Nephron (organoid): ENCODE measurements at regions not wholly inside any gene's neighbourhood (a gene's known extent, or its start where the extent isn't known, plus 50 kb on each side); places are given as distances from the start of the nearest gene placed in this dataset.
"Not testable (repeated sequence)": the region's sequence is repeated elsewhere in the genome, so short reads cannot be mapped to it uniquely, and the experiment has no call there.

Experiments
- H3K27ac Mint-ChIP-seq, 3 experiments: 2 replicates each; pipeline ENCODE4 v1.8.0; 2020; ENCODE audit warnings: mixed read lengths in 3 of 3, mild to moderate bottlenecking in 2 of 3, moderate library complexity in 1 of 3
- H3K27me3 Mint-ChIP-seq: 2 replicates; pipeline ENCODE4 v1.8.0; 2021; ENCODE audit warnings: low read depth, mild to moderate bottlenecking, moderate library complexity, mixed read lengths
- H3K36me3 Mint-ChIP-seq: 2 replicates; pipeline ENCODE4 v1.8.0; 2020; ENCODE audit warnings: low read depth, mixed read lengths
- H3K4me1 Mint-ChIP-seq: 2 replicates; pipeline ENCODE4 v1.8.0; 2020; ENCODE audit warnings: mixed read lengths
- H3K4me3 Mint-ChIP-seq, 3 experiments: 2 replicates each; pipeline ENCODE4 v1.8.0; 2020; ENCODE audit warnings: mild to moderate bottlenecking in 3 of 3, mixed read lengths in 3 of 3, moderate library complexity in 2 of 3
- H3K9me3 Mint-ChIP-seq: 2 replicates; pipeline ENCODE4 v1.8.0; 2020; ENCODE audit warnings: mixed read lengths
- CTCF ChIP-seq, 3 experiments: fragments of 200-600 bp; sonication (generic); IDR thresholded peaks; one replicate each; pipeline ENCODE4 v1.5.0; 2021; ENCODE audit warnings: antibody characterized with exemption in 3 of 3; ENCODE audit not compliant: unreplicated experiment in 3 of 3

DNA sequence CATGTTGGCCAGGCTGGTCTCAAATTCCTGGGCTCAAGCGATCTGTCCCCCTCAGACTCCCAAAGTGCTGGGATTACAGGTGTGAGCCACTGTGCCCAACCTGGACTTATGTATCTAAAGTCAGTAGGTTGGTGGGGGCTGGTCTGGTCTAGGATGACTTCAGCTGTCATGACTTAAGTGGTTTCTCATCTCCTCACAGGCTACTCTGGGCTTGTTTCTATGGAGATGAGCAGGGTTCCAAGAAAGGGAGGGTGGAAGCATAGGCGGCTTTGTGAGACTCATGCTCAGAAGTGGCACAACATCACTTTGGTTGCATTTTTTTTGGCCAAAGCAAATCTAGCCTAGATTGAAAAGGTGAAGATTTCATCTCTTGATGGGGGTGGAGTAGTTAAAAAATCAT is 115.9 kb upstream of the IVNS1ABP start:
- H3K4me3 Mint-ChIP-seq = no peak overlapping the region
- TF ChIP-seq CTCF (IDR thresholded peaks at IDR 0.05; ENCODE audit: unreplicated experiment in 3 of 3) = no peak
- peaks cover 11% of the 10 kb centered on the region for H3K9me3 Mint-ChIP-seq
- H3K27ac Mint-ChIP-seq = no peak overlapping the region
- H3K27me3 Mint-ChIP-seq = no peaks in the 10 kb centered on the region
- H3K4me1 Mint-ChIP-seq = no peaks in the 10 kb centered on the region
- H3K36me3 Mint-ChIP-seq = no peaks in the 10 kb centered on the region

GRCh38 chr1:185431612-185432011 is 114.6 kb upstream of the IVNS1ABP start:
- Mint-ChIP-seq H3K36me3 (no peaks in the 10 kb centered on the region), H3K27ac (no peak overlapping the region), H3K4me3 (no peak overlapping the region), H3K27me3 (no peaks in the 10 kb centered on the region), H3K4me1 (no peaks in the 10 kb centered on the region), H3K9me3 (peaks cover 11% of the 10 kb centered on the region)
- no peak for TF ChIP-seq CTCF (IDR thresholded peaks at IDR 0.05; ENCODE audit: unreplicated experiment in 3 of 3)

DNA sequence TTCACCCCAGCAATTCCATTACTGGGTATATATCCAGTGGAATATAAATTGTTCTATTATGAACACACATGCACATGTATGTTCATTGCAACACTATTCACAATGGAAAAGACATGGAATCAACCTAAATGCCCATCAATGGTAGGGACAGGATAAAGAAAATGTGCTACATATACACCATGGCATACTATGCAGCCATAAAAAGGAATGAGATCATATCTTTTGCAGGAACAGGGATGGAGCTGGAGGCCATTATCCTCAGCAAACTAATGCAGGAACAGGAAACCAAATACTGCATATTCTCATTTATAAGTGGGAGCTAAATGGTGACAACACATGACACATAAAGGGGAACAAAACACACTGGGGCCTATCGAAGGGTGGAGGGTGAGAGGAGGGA is 112.6 kb upstream of the IVNS1ABP start:
- peaks cover 11% of the 10 kb centered on the region for H3K9me3 Mint-ChIP-seq
- not testable (repeated sequence) for H3K4me1 Mint-ChIP-seq, H3K27me3 Mint-ChIP-seq, H3K36me3 Mint-ChIP-seq, H3K27ac Mint-ChIP-seq, H3K4me3 Mint-ChIP-seq

- H3K36me3 Mint-ChIP-seq = no peaks in the 10 kb centered on the region
- H3K9me3 Mint-ChIP-seq = peaks cover 11% of the 10 kb centered on the region
- no peak overlapping the region for H3K27ac Mint-ChIP-seq
- no peaks in the 10 kb centered on the region for H3K4me1 Mint-ChIP-seq
- no peaks in the 10 kb centered on the region for H3K27me3 Mint-ChIP-seq
- TF ChIP-seq CTCF (IDR thresholded peaks at IDR 0.05; ENCODE audit: unreplicated experiment in 3 of 3) = no peak
- no peak overlapping the region for H3K4me3 Mint-ChIP-seq
Observed at GRCh38 chr1:185427776-185428175, 110.7 kb upstream of the IVNS1ABP start.

GRCh38 chr1:185427264-185427663 is 110.2 kb upstream of the IVNS1ABP start:
- Mint-ChIP-seq H3K9me3 (peaks cover 11% of the 10 kb centered on the region), H3K36me3 (no peaks in the 10 kb centered on the region), H3K4me3 (no peak overlapping the region), H3K27ac (no peak overlapping the region), H3K4me1 (no peaks in the 10 kb centered on the region), H3K27me3 (no peaks in the 10 kb centered on the region)
- TF ChIP-seq CTCF (IDR thresholded peaks at IDR 0.05; ENCODE audit: unreplicated experiment in 3 of 3) = no peak

GRCh38 chr1:185426848-185427247 is 109.8 kb upstream of the IVNS1ABP start:
- no peaks in the 10 kb centered on the region for H3K4me1 Mint-ChIP-seq
- H3K27ac Mint-ChIP-seq = no peak overlapping the region
- no peak overlapping the region for H3K4me3 Mint-ChIP-seq
- TF ChIP-seq CTCF (IDR thresholded peaks at IDR 0.05; ENCODE audit: unreplicated experiment in 3 of 3) = no peak
- peaks cover 11% of the 10 kb centered on the region for H3K9me3 Mint-ChIP-seq
- H3K27me3 Mint-ChIP-seq = no peaks in the 10 kb centered on the region
- no peaks in the 10 kb centered on the region for H3K36me3 Mint-ChIP-seq
